WERI-Rb-1 (cell line): ENCODE measurements at regions not wholly inside any gene's neighbourhood (a gene's known extent, or its start where the extent isn't known, plus 50 kb on each side); places are given as distances from the start of the nearest gene placed in this dataset.

Source experiments
- DNase-seq: peaks from one replicate; pipeline ENCODE4 v3.0.0-alpha.2; 2020
- H3K27ac ChIP-seq: fragments of 250-450 bp; sonication (Bioruptor Pico); 2 replicates; pipeline ENCODE4 v1.5.1; 2020; ENCODE audit warnings: mild to moderate bottlenecking, moderate library complexity
- H3K27me3 ChIP-seq: fragments of 250-450 bp; sonication (Bioruptor Pico); 2 replicates; pipeline ENCODE4 v1.5.1; 2021; ENCODE audit warnings: mild to moderate bottlenecking, low read depth, moderate library complexity; ENCODE audit not compliant: insufficient read depth, severe bottlenecking
- H3K36me3 ChIP-seq: fragments of 250-450 bp; sonication (Bioruptor Pico); 2 replicates; pipeline ENCODE4 v1.5.1; 2020; ENCODE audit warnings: mild to moderate bottlenecking, moderate library complexity
- H3K4me3 ChIP-seq: 2 replicates; pipeline ENCODE4 v1.5.1; 2011; ENCODE audit warnings: low read depth, mild to moderate bottlenecking, control low read depth, low read length
- H3K9me3 ChIP-seq: fragments of 250-450 bp; sonication (Bioruptor Pico); 2 replicates; pipeline ENCODE4 v1.5.1; 2021; ENCODE audit warnings: mild to moderate bottlenecking, moderate library complexity; ENCODE audit not compliant: severe bottlenecking
- TF ChIP-seq, protein P1 (sequence below): IDR thresholded peaks from 2 replicates; pipeline ENCODE4 v1.5.1; 2011; ENCODE audit warnings: low read depth, mild to moderate bottlenecking, control low read depth, inconsistent platforms, low read length

DNA sequence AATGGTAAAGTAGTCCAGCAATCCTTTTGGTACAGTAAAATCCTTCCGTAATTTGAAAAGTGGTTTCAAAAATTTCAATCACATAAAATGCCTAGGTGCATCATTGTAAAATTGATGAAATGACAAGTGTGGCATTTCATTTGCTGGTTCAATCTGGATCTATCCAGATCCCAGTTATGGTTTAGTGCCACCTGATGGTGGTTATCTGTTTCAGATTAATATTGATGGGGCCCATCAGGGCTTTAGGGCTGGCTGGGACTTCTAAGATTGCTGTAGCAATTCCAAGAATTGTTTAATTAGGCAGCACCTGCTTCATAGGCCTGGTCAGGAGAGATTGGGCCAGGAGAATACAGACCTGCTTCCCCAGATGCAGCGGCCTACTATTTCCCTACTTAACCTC lies 55.5 kb upstream of the PIK3C3 start:
- TF ChIP-seq, protein P1, sequence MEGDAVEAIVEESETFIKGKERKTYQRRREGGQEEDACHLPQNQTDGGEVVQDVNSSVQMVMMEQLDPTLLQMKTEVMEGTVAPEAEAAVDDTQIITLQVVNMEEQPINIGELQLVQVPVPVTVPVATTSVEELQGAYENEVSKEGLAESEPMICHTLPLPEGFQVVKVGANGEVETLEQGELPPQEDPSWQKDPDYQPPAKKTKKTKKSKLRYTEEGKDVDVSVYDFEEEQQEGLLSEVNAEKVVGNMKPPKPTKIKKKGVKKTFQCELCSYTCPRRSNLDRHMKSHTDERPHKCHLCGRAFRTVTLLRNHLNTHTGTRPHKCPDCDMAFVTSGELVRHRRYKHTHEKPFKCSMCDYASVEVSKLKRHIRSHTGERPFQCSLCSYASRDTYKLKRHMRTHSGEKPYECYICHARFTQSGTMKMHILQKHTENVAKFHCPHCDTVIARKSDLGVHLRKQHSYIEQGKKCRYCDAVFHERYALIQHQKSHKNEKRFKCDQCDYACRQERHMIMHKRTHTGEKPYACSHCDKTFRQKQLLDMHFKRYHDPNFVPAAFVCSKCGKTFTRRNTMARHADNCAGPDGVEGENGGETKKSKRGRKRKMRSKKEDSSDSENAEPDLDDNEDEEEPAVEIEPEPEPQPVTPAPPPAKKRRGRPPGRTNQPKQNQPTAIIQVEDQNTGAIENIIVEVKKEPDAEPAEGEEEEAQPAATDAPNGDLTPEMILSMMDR: no peak
- no peaks in the 10 kb centered on the region for H3K27me3 ChIP-seq
- H3K36me3 ChIP-seq: no peaks in the 10 kb centered on the region
- DNase-seq: no peak
- no peak overlapping the region for H3K27ac ChIP-seq
- peaks cover 8% of the 10 kb centered on the region for H3K9me3 ChIP-seq
- H3K4me3 ChIP-seq: no peak overlapping the region

DNA sequence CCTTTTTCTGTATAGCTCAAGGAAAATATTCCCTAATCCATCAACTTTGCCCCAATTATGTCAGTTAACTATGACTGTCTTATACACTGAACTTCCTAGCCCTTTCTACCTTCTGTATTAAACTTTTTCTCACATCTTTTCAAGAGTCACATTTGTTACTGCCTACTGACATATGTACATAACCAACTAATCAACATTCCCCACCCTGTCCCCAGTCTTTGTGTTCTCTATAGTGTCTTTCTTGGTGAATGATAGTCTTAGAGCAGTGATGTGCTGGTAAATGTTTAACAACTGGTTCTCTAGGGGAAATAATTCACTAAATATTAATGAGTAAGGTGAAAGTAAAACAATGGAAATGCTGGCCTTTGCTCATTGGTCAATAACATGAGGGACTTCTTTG lies 61.6 kb upstream of the PIK3C3 start:
- no peak overlapping the region for H3K4me3 ChIP-seq
- H3K9me3 ChIP-seq: peaks cover 8% of the 10 kb centered on the region
- no peak for DNase-seq
- TF ChIP-seq, protein P1: no peak
- no peaks in the 10 kb centered on the region for H3K27me3 ChIP-seq
- no peak overlapping the region for H3K27ac ChIP-seq
- no peaks in the 10 kb centered on the region for H3K36me3 ChIP-seq

DNA sequence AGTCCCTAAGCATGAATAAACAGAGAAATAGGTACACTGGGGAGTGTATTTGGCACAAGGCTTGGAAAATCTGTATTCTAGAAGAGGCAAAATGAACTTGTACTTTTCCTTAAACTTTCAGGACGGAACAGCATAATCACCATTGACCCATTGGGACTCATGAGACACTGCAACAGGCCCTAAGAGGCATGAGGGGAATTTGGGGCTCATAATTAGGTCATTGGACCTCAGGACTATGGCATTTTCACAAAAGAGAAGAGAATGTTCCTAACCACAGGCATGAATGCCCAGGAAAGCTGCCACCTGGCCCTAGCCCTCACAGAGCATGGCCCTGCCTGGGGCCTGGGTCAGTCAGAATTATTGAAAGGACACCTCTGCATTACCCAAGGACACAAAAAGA lies 67.9 kb upstream of the PIK3C3 start:
- TF ChIP-seq, protein P1: no peak
- DNase-seq: no peak
- Histone ChIP-seq H3K4me3 (no peak overlapping the region), H3K36me3 (no peaks in the 10 kb centered on the region), H3K9me3 (no peaks in the 10 kb centered on the region), H3K27me3 (no peaks in the 10 kb centered on the region), H3K27ac (no peak overlapping the region)

DNA sequence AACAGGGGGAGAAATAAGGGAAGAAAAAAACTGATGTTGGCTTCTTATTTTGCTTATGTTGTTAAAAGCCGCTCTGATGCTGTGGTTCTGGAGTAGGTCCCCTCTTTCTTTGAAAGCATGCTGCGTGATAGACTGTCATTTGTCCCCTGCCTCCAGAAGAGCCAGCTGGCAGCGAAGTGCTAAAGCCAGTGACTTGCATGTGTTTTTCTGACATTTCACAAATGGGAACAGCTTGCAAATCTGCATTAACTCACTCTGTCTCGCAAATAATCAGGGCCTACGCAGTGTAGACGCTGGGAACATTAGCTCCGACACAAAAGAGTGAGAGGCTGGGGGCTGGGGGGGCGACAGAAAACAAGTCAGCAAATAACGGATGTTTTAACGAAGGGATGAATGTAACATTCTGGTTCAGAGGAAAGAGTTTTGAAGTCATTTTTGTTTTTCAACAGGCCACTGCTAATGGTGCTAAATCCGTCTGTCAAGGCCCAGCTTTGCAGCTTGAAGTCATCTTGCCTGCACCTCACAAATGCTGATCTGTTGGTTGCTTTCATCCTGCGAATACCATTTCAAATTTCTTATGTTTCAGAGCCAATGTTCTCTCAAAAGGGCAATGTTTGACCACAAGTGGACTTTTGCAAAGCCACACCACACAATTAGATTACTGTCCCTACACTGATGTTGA lies 68.8 kb upstream of the PIK3C3 start:
- DNase-seq: peak; percentile 60
- H3K4me3 ChIP-seq: peak overlapping the region; percentile 25
- TF ChIP-seq, protein P1: no peak
- H3K36me3 ChIP-seq: no peaks in the 10 kb centered on the region
- H3K27ac ChIP-seq: peak overlapping the region; percentile 58
- H3K9me3 ChIP-seq: no peaks in the 10 kb centered on the region
- H3K27me3 ChIP-seq: no peaks in the 10 kb centered on the region

DNA sequence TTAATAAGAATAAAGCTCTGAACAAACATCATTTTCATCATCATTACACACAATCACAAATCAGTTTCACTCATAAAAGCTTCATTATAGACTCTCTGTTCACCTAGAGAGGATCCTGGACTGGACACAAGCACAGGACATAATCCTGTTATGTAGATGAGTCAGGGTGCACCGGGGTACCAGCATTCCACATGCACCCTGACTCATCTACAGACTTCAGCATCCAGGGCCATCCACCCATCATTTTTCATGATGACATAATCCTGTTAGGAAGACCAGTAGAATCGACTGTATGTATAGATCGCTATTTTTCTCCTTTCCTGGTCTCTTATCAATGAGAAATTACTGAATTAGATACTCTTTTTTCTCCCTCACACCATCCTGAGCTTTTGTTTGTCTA lies 73.7 kb upstream of the PIK3C3 start:
- Histone ChIP-seq H3K27ac (no peak overlapping the region), H3K36me3 (no peaks in the 10 kb centered on the region), H3K4me3 (no peak overlapping the region), H3K9me3 (no peaks in the 10 kb centered on the region), H3K27me3 (no peaks in the 10 kb centered on the region)
- TF ChIP-seq, protein P1: no peak
- no peak for DNase-seq

DNA sequence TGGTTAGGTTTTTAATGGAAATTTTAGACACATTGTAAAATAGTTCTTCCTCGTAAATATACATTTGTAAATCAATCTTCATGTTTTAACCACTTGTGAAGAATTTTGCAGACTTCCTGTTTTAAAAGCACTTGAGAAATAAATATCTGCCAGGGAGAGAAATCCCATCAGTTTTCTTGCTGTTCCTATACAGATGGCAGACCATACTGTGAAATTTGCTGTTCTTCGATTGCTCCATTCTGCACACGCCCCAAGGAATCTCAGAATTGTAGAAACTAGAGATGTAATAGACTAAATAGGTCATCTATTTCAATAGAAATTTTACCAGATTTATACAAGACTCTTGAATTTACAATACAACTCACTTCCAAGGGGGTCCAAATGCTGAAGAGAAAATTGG lies 75.8 kb upstream of the PIK3C3 start:
- Histone ChIP-seq H3K9me3 (no peaks in the 10 kb centered on the region), H3K27ac (no peak overlapping the region), H3K36me3 (no peaks in the 10 kb centered on the region), H3K27me3 (no peaks in the 10 kb centered on the region), H3K4me3 (no peak overlapping the region)
- TF ChIP-seq, protein P1: no peak
- no peak for DNase-seq
